GM12878 (cell line): ENCODE measurements at regions not wholly inside any gene's neighbourhood (a gene's known extent, or its start where the extent isn't known, plus 50 kb on each side); places are given as distances from the start of the nearest gene placed in this dataset.

Experiments
- ATAC-seq: fragments of 200-7000 bp; cut with Tn5 transposase; 3 replicates; pipeline ENCODE4 v1.9.1; 2020; ENCODE audit warnings: mild to moderate bottlenecking, moderate library complexity
- BruUV-seq: library from RNA; stranded (reverse); fragments of 400-500 nt; replicated peaks from 2 replicates; lab custom pipeline; 2021; lab: Mats Ljungman, UMichigan
- CTCF ChIA-PET: fragments of 300-600 bp; sonication (Branson Sonifier 250); formaldehyde crosslinking; extraction: SDS; loops from one replicate; lab custom pipeline; 2021; ENCODE audit warnings: inconsistent platforms; lab: Yijun Ruan, JAX
- POLR2A ChIA-PET: fragments of 350-600 bp; formaldehyde crosslinking; extraction: SDS; loops from one replicate; lab custom pipeline; 2021; ENCODE audit warnings: inconsistent platforms; lab: Charles Lee
- RAD21 ChIA-PET: fragments of 300-600 bp; sonication (Branson Sonifier 250); formaldehyde crosslinking; loops from one replicate; lab custom pipeline; 2023; ENCODE audit warnings: antibody characterized with exemption; ENCODE audit not compliant: unreplicated experiment; lab: Charles Lee
- SMC1A ChIA-PET: fragments of 300-600 bp; sonication (Branson Sonifier 250); formaldehyde crosslinking; loops from one replicate; lab custom pipeline; 2023; ENCODE audit not compliant: unreplicated experiment, uncharacterized antibody; lab: Charles Lee
- DNase-seq: peaks from one replicate; pipeline ENCODE4 v3.0.0-alpha.2; 2011; ENCODE audit warnings: low read depth, low spot score
- FAIRE-seq: peaks from 3 replicates; lab custom pipeline; 2011; peaks lifted over from hg19 to GRCh38; lab: Jason Lieb, UNC
- H2AFZ ChIP-seq: 2 replicates; pipeline ENCODE4 v1.6.0; 2011; ENCODE audit warnings: low read depth, low read length, control low read depth; ENCODE audit not compliant: control insufficient read depth
- H3K27ac ChIP-seq: 2 replicates; pipeline ENCODE4 v1.5.1; 2011; ENCODE audit warnings: control low read depth; ENCODE audit not compliant: control insufficient read depth, insufficient read depth
- H3K27me3 ChIP-seq, 2 experiments: replicated peaks in 1 of 2; 2 replicates each; pipeline versions ENCODE4 v1.6.0 to v1.6.1; 2011; ENCODE audit warnings: low read length in 1 of 2; ENCODE audit not compliant: control insufficient read depth in 2 of 2, insufficient read depth in 2 of 2
- H3K36me3 ChIP-seq, 2 experiments: 2 replicates each; pipeline ENCODE4 v1.5.1; 2011; ENCODE audit warnings: low read length in 1 of 2; ENCODE audit not compliant: control insufficient read depth in 2 of 2, insufficient read depth in 2 of 2
- H3K4me1 ChIP-seq: 2 replicates; pipeline ENCODE4 v1.6.1; 2011; ENCODE audit warnings: mild to moderate bottlenecking, low read length, moderate library complexity, mixed read lengths; ENCODE audit not compliant: control insufficient read depth, insufficient read depth
- H3K4me2 ChIP-seq: 2 replicates; pipeline ENCODE4 v1.6.0; 2011; ENCODE audit warnings: control low read depth; ENCODE audit not compliant: control insufficient read depth, insufficient read depth
- H3K4me3 ChIP-seq: fragments of 200-600 bp; sonication (generic); 2 replicates; pipeline ENCODE4 v1.5.1; 2016
- H3K79me2 ChIP-seq: 2 replicates; pipeline ENCODE4 v1.6.0; 2011; ENCODE audit warnings: low read length; ENCODE audit not compliant: control insufficient read depth, insufficient read depth
- H3K9ac ChIP-seq: 2 replicates; pipeline ENCODE4 v1.8.0; 2011; ENCODE audit warnings: low read length, control low read depth, mixed read lengths; ENCODE audit not compliant: control insufficient read depth, insufficient read depth
- H3K9me3 ChIP-seq: replicated peaks from 3 replicates; pipeline ENCODE4 v1.5.1; 2011; ENCODE audit warnings: mild to moderate bottlenecking, low read length; ENCODE audit not compliant: control insufficient read depth, insufficient read depth
- H4K20me1 ChIP-seq: 2 replicates; pipeline ENCODE4 v1.6.0; 2011; ENCODE audit not compliant: control insufficient read depth, insufficient read depth
- ATF3 ChIP-seq: IDR thresholded peaks from 2 replicates; pipeline ENCODE4 v1.6.1; 2011; ENCODE audit warnings: low read depth, mild to moderate bottlenecking, low read length, moderate library complexity, borderline replicate concordance; ENCODE audit errors: extremely low read depth
- BCL11A ChIP-seq: IDR thresholded peaks from 2 replicates; pipeline ENCODE4 v1.6.1; 2011; ENCODE audit warnings: low read depth, low read length
- CBX5 ChIP-seq: sonication (generic); IDR thresholded peaks from 2 replicates; pipeline ENCODE4 v1.6.1; 2016; ENCODE audit warnings: low read depth, moderate library complexity, mild to moderate bottlenecking, inconsistent platforms
- CREB1 ChIP-seq: IDR thresholded peaks from 2 replicates; pipeline ENCODE4 v1.6.1; 2012; ENCODE audit warnings: low read depth, mild to moderate bottlenecking, inconsistent platforms
- FOXK2 ChIP-seq: fragments of 450-650 bp; IDR thresholded peaks from 2 replicates; pipeline ENCODE4 v1.6.1; 2017; ENCODE audit warnings: mild to moderate bottlenecking, moderate library complexity
- IKZF1 ChIP-seq: fragments of 450-650 bp; conservative IDR thresholded peaks from 2 replicates; pipeline ENCODE4 v1.6.1; 2017; ENCODE audit warnings: antibody characterized with exemption, mild to moderate bottlenecking
- KLF5 ChIP-seq: fragments of 450-650 bp; IDR thresholded peaks from 2 replicates; pipeline ENCODE4 v1.6.1; 2014; ENCODE audit warnings: mild to moderate bottlenecking; ENCODE audit not compliant: partially characterized antibody
- PML ChIP-seq: IDR thresholded peaks from 2 replicates; pipeline ENCODE4 v1.6.1; 2012; ENCODE audit warnings: low read length, inconsistent platforms
- RAD51 ChIP-seq: fragments of 450-650 bp; IDR thresholded peaks from 2 replicates; pipeline ENCODE4 v1.6.1; 2016; ENCODE audit warnings: moderate library complexity, mild to moderate bottlenecking, inconsistent platforms
- RELA ChIP-seq: fragments of 450-650 bp; IDR thresholded peaks from 2 replicates; pipeline ENCODE4 v1.8.0; 2014; ENCODE audit warnings: borderline replicate concordance; ENCODE audit not compliant: partially characterized antibody
- SUZ12 ChIP-seq: fragments of 200-600 bp; sonication (generic); IDR thresholded peaks from one replicate; pipeline ENCODE4 v1.6.1; 2018; ENCODE audit warnings: antibody characterized with exemption, mild to moderate bottlenecking; ENCODE audit not compliant: unreplicated experiment
- TAF1 ChIP-seq: IDR thresholded peaks from 2 replicates; pipeline ENCODE4 v1.6.1; 2011; ENCODE audit warnings: mild to moderate bottlenecking, low read depth, low read length, borderline replicate concordance
- TCF3 ChIP-seq: IDR thresholded peaks from 2 replicates; pipeline ENCODE4 v1.6.1; 2012; ENCODE audit warnings: low read depth, mild to moderate bottlenecking, low read length, borderline replicate concordance; ENCODE audit not compliant: insufficient read depth
- ZNF622 ChIP-seq: fragments of 450-650 bp; IDR thresholded peaks from 2 replicates; pipeline ENCODE4 v1.6.1; 2017; ENCODE audit warnings: mild to moderate bottlenecking, inconsistent platforms
- WGBS: methylation state at CpG from one replicate; pipeline ENCODE4 v1.1.6; 2016; ENCODE audit warnings: low lambda C conversion rate; ENCODE audit not compliant: insufficient replicate concordance, insufficient coverage; ENCODE audit errors: missing lambda C conversion rate; 5-methylcytosine and 5-hydroxymethylcytosine counted together
- in situ Hi-C: fragments of 300-500 bp; cut with MboI; formaldehyde crosslinking; loops from 9 replicates; pipeline ENCODE4 v1.14.3; 2018; ENCODE audit warnings: mixed read lengths
- intact Hi-C: fragments of 100-400 bp; cut with micrococcal nuclease; formaldehyde crosslinking; loops from one replicate; pipeline ENCODE4 v1.14.2; 2022; ENCODE audit not compliant: unreplicated experiment
- TF ChIP-seq, protein P1 (sequence below): IDR thresholded peaks from 2 replicates; pipeline ENCODE4 v1.6.1; 2012; ENCODE audit warnings: low read length, inconsistent platforms
- TF ChIP-seq, protein P2 (sequence below): IDR thresholded peaks from 2 replicates; pipeline ENCODE4 v1.6.1; 2012; ENCODE audit warnings: mild to moderate bottlenecking, low read depth, low read length
- TF ChIP-seq, protein P3 (sequence below): IDR thresholded peaks from 2 replicates; pipeline ENCODE4 v1.6.1; 2011; ENCODE audit warnings: low read depth, low read length, improper control_type of control experiment, borderline replicate concordance
- TF ChIP-seq, protein P4 (sequence below): fragments of 450-650 bp; conservative IDR thresholded peaks from 2 replicates; pipeline ENCODE4 v1.6.1; 2017; ENCODE audit warnings: mild to moderate bottlenecking, moderate library complexity

- POLR2A ChIA-PET = no interaction called here
- SMC1A ChIA-PET = no interaction called here
- no TSS peak for BruUV-seq
- no peak for DNase-seq
- no peaks in the 10 kb centered on the region for H3K4me1 ChIP-seq
- H3K27me3 ChIP-seq = no peaks in the 10 kb centered on the region
- no peak overlapping the region for H2AFZ ChIP-seq
- 41% methylated on average over 5 of the region's 5 CpGs for WGBS
- CTCF ChIA-PET = no interaction called here
- RAD21 ChIA-PET = no interaction called here
- no peak for ATAC-seq
- H3K9me3 ChIP-seq = no peaks in the 10 kb centered on the region
- no peak overlapping the region for H3K27ac ChIP-seq
- intact Hi-C loops = no loop called here
- no peak overlapping the region for H3K4me3 ChIP-seq
- H3K4me2 ChIP-seq = no peak overlapping the region
- H3K79me2 ChIP-seq = no peaks in the 10 kb centered on the region
- in situ Hi-C loops = no loop called here
- H3K9ac ChIP-seq = no peak overlapping the region
- no peak for FAIRE-seq
- no peaks in the 10 kb centered on the region for H3K36me3 ChIP-seq
- no peaks in the 10 kb centered on the region for H4K20me1 ChIP-seq
- TF ChIP-seq RELA (no peak), PML (no peak), KLF5 (no peak), CBX5 (no peak), ZNF622 (no peak), FOXK2 (no peak), CREB1 (no peak), RAD51 (no peak), TAF1 (no peak), TCF3 (no peak), ATF3 (no peak), SUZ12 (no peak), IKZF1 (no peak), BCL11A (no peak)
- TF ChIP-seq, protein P1, sequence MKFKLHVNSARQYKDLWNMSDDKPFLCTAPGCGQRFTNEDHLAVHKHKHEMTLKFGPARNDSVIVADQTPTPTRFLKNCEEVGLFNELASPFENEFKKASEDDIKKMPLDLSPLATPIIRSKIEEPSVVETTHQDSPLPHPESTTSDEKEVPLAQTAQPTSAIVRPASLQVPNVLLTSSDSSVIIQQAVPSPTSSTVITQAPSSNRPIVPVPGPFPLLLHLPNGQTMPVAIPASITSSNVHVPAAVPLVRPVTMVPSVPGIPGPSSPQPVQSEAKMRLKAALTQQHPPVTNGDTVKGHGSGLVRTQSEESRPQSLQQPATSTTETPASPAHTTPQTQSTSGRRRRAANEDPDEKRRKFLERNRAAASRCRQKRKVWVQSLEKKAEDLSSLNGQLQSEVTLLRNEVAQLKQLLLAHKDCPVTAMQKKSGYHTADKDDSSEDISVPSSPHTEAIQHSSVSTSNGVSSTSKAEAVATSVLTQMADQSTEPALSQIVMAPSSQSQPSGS = no peak
- TF ChIP-seq, protein P2, sequence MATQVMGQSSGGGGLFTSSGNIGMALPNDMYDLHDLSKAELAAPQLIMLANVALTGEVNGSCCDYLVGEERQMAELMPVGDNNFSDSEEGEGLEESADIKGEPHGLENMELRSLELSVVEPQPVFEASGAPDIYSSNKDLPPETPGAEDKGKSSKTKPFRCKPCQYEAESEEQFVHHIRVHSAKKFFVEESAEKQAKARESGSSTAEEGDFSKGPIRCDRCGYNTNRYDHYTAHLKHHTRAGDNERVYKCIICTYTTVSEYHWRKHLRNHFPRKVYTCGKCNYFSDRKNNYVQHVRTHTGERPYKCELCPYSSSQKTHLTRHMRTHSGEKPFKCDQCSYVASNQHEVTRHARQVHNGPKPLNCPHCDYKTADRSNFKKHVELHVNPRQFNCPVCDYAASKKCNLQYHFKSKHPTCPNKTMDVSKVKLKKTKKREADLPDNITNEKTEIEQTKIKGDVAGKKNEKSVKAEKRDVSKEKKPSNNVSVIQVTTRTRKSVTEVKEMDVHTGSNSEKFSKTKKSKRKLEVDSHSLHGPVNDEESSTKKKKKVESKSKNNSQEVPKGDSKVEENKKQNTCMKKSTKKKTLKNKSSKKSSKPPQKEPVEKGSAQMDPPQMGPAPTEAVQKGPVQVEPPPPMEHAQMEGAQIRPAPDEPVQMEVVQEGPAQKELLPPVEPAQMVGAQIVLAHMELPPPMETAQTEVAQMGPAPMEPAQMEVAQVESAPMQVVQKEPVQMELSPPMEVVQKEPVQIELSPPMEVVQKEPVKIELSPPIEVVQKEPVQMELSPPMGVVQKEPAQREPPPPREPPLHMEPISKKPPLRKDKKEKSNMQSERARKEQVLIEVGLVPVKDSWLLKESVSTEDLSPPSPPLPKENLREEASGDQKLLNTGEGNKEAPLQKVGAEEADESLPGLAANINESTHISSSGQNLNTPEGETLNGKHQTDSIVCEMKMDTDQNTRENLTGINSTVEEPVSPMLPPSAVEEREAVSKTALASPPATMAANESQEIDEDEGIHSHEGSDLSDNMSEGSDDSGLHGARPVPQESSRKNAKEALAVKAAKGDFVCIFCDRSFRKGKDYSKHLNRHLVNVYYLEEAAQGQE = no peak
- TF ChIP-seq, protein P3, sequence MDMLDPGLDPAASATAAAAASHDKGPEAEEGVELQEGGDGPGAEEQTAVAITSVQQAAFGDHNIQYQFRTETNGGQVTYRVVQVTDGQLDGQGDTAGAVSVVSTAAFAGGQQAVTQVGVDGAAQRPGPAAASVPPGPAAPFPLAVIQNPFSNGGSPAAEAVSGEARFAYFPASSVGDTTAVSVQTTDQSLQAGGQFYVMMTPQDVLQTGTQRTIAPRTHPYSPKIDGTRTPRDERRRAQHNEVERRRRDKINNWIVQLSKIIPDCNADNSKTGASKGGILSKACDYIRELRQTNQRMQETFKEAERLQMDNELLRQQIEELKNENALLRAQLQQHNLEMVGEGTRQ = no peak
- TF ChIP-seq, protein P4, sequence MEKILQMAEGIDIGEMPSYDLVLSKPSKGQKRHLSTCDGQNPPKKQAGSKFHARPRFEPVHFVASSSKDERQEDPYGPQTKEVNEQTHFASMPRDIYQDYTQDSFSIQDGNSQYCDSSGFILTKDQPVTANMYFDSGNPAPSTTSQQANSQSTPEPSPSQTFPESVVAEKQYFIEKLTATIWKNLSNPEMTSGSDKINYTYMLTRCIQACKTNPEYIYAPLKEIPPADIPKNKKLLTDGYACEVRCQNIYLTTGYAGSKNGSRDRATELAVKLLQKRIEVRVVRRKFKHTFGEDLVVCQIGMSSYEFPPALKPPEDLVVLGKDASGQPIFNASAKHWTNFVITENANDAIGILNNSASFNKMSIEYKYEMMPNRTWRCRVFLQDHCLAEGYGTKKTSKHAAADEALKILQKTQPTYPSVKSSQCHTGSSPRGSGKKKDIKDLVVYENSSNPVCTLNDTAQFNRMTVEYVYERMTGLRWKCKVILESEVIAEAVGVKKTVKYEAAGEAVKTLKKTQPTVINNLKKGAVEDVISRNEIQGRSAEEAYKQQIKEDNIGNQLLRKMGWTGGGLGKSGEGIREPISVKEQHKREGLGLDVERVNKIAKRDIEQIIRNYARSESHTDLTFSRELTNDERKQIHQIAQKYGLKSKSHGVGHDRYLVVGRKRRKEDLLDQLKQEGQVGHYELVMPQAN = no peak
These were observed 624.6 kb upstream of the EEF2KMT start for GRCh38 chr16:5722116-5722619.
